Right atrium auricular region (tissue), 2 donors: ENCODE measurements at regions not wholly inside any gene's neighbourhood (a gene's known extent, or its start where the extent isn't known, plus 50 kb on each side); places are given as distances from the start of the nearest gene placed in this dataset.

Experiments used
- DNase-seq: peaks from one replicate; pipeline ENCODE4 v3.0.0-alpha.2; 2019; ENCODE audit warnings: low spot score
- H3K27ac ChIP-seq, 2 donors: fragments of 200-600 bp; sonication (generic); 1 replicate in 1 of 2; 2 replicates in 1 of 2; pipeline ENCODE4 v1.5.1; 2016 to 2019
- H3K27me3 ChIP-seq, 2 donors: fragments of 200-600 bp; sonication (generic); one replicate each; pipeline versions ENCODE4 v1.5.1 to v1.6.0; 2017 to 2019
- H3K36me3 ChIP-seq: fragments of 200-600 bp; sonication (generic); one replicate; pipeline ENCODE4 v1.5.1; 2016
- H3K4me1 ChIP-seq, 2 donors: fragments of 200-600 bp; sonication (generic); one replicate each; pipeline versions ENCODE4 v1.5.1 to v1.6.0; 2017 to 2019
- H3K4me3 ChIP-seq, 2 donors: fragments of 200-600 bp; sonication (generic); 1 replicate in 1 of 2; 2 replicates in 1 of 2; pipeline ENCODE4 v1.5.1; 2017 to 2019; ENCODE audit warnings: mild to moderate bottlenecking in 1 of 2, moderate library complexity in 1 of 2
- H3K9me3 ChIP-seq, 2 donors: fragments of 200-600 bp; sonication (generic); one replicate each; pipeline ENCODE4 v1.5.1; 2019
- TF ChIP-seq, protein P1 (sequence below), 2 donors: fragments of 200-600 bp; sonication (generic); IDR thresholded peaks; one replicate each; pipeline ENCODE4 v1.5.1; 2019; ENCODE audit warnings: antibody characterized with exemption in 2 of 2

DNA sequence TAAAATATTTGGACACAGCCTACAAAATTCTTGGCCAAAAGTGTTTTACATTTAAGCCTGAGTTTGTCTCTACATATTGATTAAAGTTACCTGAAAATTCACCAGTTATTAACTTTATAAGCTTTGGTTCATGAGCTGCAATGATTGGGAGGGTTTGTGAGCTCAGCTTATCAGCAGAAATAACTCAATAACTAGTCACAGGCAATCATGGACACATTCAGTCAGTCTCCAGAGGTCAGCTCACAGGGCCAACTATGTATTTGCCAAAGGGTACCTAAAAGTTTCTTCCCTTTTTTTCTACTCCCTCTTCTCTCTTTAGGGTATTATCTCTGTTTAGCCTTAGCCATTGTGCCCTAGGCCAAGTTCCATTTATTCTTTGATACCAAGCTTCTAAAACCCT, 145.9 kb downstream of the ZPLD1 start:
- no peaks in the 10 kb centered on the region for H3K4me1 ChIP-seq
- no peak for DNase-seq
- no peaks in the 10 kb centered on the region for H3K36me3 ChIP-seq
- H3K9me3 ChIP-seq, result no peaks in the 10 kb centered on the region
- TF ChIP-seq, protein P1, sequence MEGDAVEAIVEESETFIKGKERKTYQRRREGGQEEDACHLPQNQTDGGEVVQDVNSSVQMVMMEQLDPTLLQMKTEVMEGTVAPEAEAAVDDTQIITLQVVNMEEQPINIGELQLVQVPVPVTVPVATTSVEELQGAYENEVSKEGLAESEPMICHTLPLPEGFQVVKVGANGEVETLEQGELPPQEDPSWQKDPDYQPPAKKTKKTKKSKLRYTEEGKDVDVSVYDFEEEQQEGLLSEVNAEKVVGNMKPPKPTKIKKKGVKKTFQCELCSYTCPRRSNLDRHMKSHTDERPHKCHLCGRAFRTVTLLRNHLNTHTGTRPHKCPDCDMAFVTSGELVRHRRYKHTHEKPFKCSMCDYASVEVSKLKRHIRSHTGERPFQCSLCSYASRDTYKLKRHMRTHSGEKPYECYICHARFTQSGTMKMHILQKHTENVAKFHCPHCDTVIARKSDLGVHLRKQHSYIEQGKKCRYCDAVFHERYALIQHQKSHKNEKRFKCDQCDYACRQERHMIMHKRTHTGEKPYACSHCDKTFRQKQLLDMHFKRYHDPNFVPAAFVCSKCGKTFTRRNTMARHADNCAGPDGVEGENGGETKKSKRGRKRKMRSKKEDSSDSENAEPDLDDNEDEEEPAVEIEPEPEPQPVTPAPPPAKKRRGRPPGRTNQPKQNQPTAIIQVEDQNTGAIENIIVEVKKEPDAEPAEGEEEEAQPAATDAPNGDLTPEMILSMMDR (IDR thresholded peaks at IDR 0.05), result no peak
- no peak overlapping the region for H3K4me3 ChIP-seq
- H3K27me3 ChIP-seq, result no peaks in the 10 kb centered on the region
- H3K27ac ChIP-seq, result no peak overlapping the region

DNA sequence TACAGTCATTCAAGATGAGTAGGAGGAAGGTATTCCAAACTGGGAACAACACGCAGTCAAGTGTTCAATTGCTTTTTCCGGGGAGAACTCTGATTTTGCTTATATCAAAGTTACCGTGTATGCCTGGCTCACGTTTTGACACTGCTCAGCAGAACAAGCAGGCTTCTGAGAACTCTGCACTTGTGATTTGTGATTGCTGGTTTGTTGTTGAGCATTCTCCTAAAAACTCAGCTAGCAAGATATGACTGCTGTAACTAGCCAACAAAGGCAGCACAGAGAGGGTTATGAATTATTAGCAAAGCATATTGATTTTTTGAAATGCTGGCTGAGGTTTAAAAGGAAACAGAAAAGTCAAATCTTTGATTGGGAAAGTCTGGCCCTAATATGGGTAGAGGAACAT, 151.7 kb downstream of the ZPLD1 start:
- no peak overlapping the region for H3K4me3 ChIP-seq
- H3K9me3 ChIP-seq, result no peaks in the 10 kb centered on the region
- DNase-seq, result no peak
- TF ChIP-seq, protein P1 (IDR thresholded peaks at IDR 0.05), result no peak
- H3K4me1 ChIP-seq, result no peaks in the 10 kb centered on the region
- no peaks in the 10 kb centered on the region for H3K36me3 ChIP-seq
- H3K27me3 ChIP-seq, result no peaks in the 10 kb centered on the region
- H3K27ac ChIP-seq, result no peak overlapping the region

DNA sequence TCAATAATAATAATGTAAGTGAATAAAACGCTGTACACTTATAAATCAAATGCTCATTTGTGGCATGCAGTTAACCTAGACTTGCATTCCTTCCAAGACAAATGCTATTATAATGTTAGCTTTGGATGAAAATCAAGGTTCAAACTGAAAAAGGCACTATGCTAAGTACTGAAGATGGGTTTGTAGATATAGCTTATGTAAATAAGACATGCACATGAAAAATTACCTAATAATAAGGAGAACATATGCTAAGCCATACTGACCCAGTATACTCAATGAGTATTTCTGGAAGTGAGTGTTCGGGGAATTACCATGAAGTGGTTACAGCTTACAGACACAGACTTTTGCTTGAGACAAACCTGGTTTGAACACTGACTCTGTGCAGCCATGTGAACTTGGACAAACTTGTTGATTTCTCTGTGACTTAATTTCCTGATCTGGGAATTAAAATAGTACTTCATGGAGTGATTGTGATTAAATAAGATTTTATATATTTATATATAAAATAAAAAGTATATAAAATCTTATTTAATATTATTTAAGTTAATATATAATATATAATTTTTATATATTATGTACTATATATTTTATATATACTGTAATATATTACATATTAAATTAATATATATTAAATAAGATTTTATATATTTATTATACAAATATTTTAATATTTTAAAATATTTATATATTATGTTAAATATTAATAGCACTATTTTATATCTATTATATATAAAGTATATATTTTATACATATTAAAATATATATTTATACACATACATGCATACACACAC, 159.2 kb downstream of the ZPLD1 start:
- TF ChIP-seq, protein P1 (IDR thresholded peaks at IDR 0.05), result no peak
- H3K4me1 ChIP-seq, result no peaks in the 10 kb centered on the region
- no peak for DNase-seq
- no peak overlapping the region for H3K4me3 ChIP-seq
- peaks cover 0 to 8% of the 10 kb centered on the region in 2 donors for H3K9me3 ChIP-seq
- no peaks in the 10 kb centered on the region for H3K27me3 ChIP-seq
- no peaks in the 10 kb centered on the region for H3K36me3 ChIP-seq
- no peak overlapping the region for H3K27ac ChIP-seq

DNA sequence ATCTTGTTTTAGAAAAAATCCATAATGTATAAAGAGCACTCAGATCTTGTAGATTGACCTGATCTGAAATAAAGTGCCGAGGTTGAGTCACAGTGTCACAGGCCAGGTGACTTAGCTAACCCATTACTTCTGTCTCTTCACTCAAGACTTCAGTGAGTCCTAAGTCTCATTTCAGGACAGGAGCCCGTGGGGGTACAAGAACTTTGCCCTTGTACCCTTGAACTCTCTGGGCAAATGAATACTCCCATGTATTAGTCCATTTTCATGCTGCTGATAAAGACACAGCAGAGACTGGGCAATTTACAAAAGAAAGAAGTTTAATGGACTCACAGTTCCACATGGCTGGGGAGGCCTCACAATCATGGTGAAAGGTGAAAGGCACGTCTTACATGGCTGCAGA, 160.2 kb downstream of the ZPLD1 start:
- Histone ChIP-seq H3K4me1 (no peaks in the 10 kb centered on the region), H3K27ac (no peak overlapping the region), H3K27me3 (no peaks in the 10 kb centered on the region), H3K9me3 (peaks cover 0 to 8% of the 10 kb centered on the region in 2 donors), H3K36me3 (no peaks in the 10 kb centered on the region), H3K4me3 (no peak overlapping the region)
- DNase-seq, result no peak
- TF ChIP-seq, protein P1 (IDR thresholded peaks at IDR 0.05), result no peak

DNA sequence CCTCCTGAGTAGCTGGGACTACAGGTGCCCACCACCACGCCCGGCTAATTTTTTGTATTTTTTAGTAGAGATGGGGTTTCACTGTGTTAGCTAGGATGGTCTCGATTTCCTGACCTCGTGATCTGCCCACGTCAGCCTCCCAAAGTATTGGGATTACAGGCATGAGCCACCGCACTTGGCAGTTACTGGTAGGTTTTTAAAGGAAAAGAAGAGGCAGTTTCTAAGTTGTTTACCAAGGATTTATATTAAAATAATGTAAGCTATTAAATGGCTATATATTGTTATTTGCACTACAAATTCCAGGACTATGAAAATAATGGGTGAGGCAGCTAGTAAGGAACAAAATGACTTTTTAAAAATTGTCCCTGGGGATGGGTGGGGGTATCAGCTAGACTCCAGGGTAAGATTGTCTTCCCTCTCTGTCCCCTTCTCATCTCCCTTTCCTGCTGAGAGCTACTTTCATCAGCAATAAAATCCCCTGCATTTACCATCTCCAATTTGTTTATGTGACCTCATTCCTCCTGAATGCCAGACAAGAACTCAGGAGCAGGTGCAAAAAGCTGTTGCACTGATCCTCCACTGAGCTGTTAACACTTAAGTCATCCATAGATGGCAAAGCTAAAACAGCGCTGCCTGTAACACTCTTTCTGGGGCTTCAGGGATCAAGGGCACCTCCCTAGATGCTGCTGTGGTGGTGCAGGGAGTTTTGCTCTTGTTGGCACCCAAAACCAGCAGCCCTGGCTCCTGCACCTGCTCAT, 165.2 kb downstream of the ZPLD1 start:
- Histone ChIP-seq H3K9me3 (no peaks in the 10 kb centered on the region), H3K36me3 (no peaks in the 10 kb centered on the region), H3K27ac (no peak overlapping the region), H3K4me3 (no peak overlapping the region), H3K4me1 (no peaks in the 10 kb centered on the region), H3K27me3 (no peaks in the 10 kb centered on the region)
- TF ChIP-seq, protein P1 (IDR thresholded peaks at IDR 0.05), result no peak
- no peak for DNase-seq
